Liver (tissue), 8 donors: ENCODE measurements at regions not wholly inside any gene's neighbourhood (a gene's known extent, or its start where the extent isn't known, plus 50 kb on each side); places are given as distances from the start of the nearest gene placed in this dataset.

Source experiments
- DNase-seq: peaks from one replicate; pipeline ENCODE4 v3.0.0-alpha.2; 2017; ENCODE audit warnings: low spot score
- H3K27ac ChIP-seq, 2 donors: one replicate each; pipeline ENCODE4 v1.7.0; 2013; ENCODE audit warnings: inconsistent platforms in 2 of 2, low read length in 2 of 2, control low read depth in 1 of 2, low read depth in 1 of 2, mild to moderate bottlenecking in 1 of 2
- H3K27me3 ChIP-seq, 4 donors: one replicate each; pipeline versions ENCODE4 v1.6.1 to v1.7.0; 2013; ENCODE audit warnings: low read length in 3 of 4, inconsistent platforms in 1 of 4, mild to moderate bottlenecking in 1 of 4, moderate library complexity in 1 of 4; ENCODE audit not compliant: control insufficient read depth in 4 of 4, insufficient read depth in 4 of 4
- H3K36me3 ChIP-seq, 4 donors: one replicate each; pipeline versions ENCODE4 v1.6.1 to v1.7.0; 2013; ENCODE audit warnings: low read length in 3 of 4, mild to moderate bottlenecking in 3 of 4, low read depth in 1 of 4, moderate library complexity in 1 of 4; ENCODE audit not compliant: control insufficient read depth in 4 of 4, insufficient read depth in 3 of 4
- H3K4me1 ChIP-seq, 4 donors: one replicate each; pipeline versions ENCODE4 v1.6.1 to v1.7.0; 2013; ENCODE audit warnings: low read length in 3 of 4, mild to moderate bottlenecking in 3 of 4, moderate library complexity in 1 of 4; ENCODE audit not compliant: control insufficient read depth in 4 of 4, insufficient read depth in 4 of 4
- H3K4me3 ChIP-seq, 3 donors: one replicate each; pipeline versions ENCODE4 v1.6.1 to v1.7.0; 2013; ENCODE audit warnings: low read length in 3 of 3, control low read depth in 1 of 3, low read depth in 1 of 3, mild to moderate bottlenecking in 1 of 3
- H3K9ac ChIP-seq, 2 donors: one replicate each; pipeline ENCODE4 v1.7.0; 2013; ENCODE audit warnings: low read length in 2 of 2, mild to moderate bottlenecking in 2 of 2, moderate library complexity in 2 of 2, control low read depth in 1 of 2, low read depth in 1 of 2
- H3K9me3 ChIP-seq, 4 donors: one replicate each; pipeline versions ENCODE4 v1.6.1 to v1.7.0; 2013; ENCODE audit warnings: low read length in 3 of 4; ENCODE audit not compliant: control insufficient read depth in 4 of 4
- EGR1 ChIP-seq, 2 donors: IDR thresholded peaks; 2 replicates each; pipeline ENCODE4 v1.6.1; 2016 to 2018; ENCODE audit warnings: antibody characterized with exemption in 2 of 2, low read depth in 2 of 2
- FOXA1 ChIP-seq: IDR thresholded peaks from 2 replicates; pipeline ENCODE4 v1.6.1; 2016; ENCODE audit warnings: antibody characterized with exemption
- FOXA2 ChIP-seq: IDR thresholded peaks from 2 replicates; pipeline ENCODE4 v1.6.1; 2016; ENCODE audit warnings: antibody characterized with exemption
- HNF4A ChIP-seq, 2 donors: conservative IDR thresholded peaks; 2 replicates each; pipeline ENCODE4 v1.6.1; 2016; ENCODE audit warnings: antibody characterized with exemption in 2 of 2, mild to moderate bottlenecking in 2 of 2
- HNF4G ChIP-seq: IDR thresholded peaks from 2 replicates; pipeline ENCODE4 v1.6.1; 2016; ENCODE audit warnings: antibody characterized with exemption
- JUND ChIP-seq, 2 donors: IDR thresholded peaks; 2 replicates each; pipeline ENCODE4 v1.6.1; 2016; ENCODE audit warnings: antibody characterized with exemption in 2 of 2
- NR2F2 ChIP-seq: IDR thresholded peaks from 2 replicates; pipeline ENCODE4 v1.6.1; 2016; ENCODE audit warnings: antibody characterized with exemption
- RXRA ChIP-seq, 2 donors: IDR thresholded peaks; 2 replicates each; pipeline ENCODE4 v1.6.1; 2017 to 2018; ENCODE audit warnings: antibody characterized with exemption in 2 of 2, mild to moderate bottlenecking in 1 of 2
- SP1 ChIP-seq: IDR thresholded peaks from 2 replicates; pipeline ENCODE4 v1.6.1; 2018; ENCODE audit warnings: antibody characterized with exemption, mild to moderate bottlenecking
- TAF1 ChIP-seq: conservative IDR thresholded peaks from 2 replicates; pipeline ENCODE4 v1.6.1; 2016; ENCODE audit warnings: antibody characterized with exemption, mild to moderate bottlenecking
- YY1 ChIP-seq: IDR thresholded peaks from 2 replicates; pipeline ENCODE4 v1.6.1; 2016; ENCODE audit warnings: antibody characterized with exemption, mild to moderate bottlenecking
- WGBS: extraction: QIAGEN DNeasy Blood & Tissue Kit; methylation state at CpG from one replicate; pipeline ENCODE4 v1.1.7; 2013; 5-methylcytosine and 5-hydroxymethylcytosine counted together
- TF ChIP-seq, protein P1 (sequence below): IDR thresholded peaks from 2 replicates; pipeline ENCODE4 v1.6.1; 2016; ENCODE audit warnings: antibody characterized with exemption
- TF ChIP-seq, protein P2 (sequence below): fragments of 150-350 bp; IDR thresholded peaks from 2 replicates; pipeline ENCODE4 v1.5.1; 2017; ENCODE audit warnings: improper control_type of control experiment, low read depth, low read length; ENCODE audit not compliant: missing input control
- TF ChIP-seq, protein P3 (sequence below): IDR thresholded peaks from 2 replicates; pipeline ENCODE4 v1.6.1; 2016; ENCODE audit warnings: antibody characterized with exemption, mild to moderate bottlenecking
- TF ChIP-seq, protein P4 (sequence below): IDR thresholded peaks from 2 replicates; pipeline ENCODE4 v1.6.1; 2016; ENCODE audit warnings: antibody characterized with exemption
- TF ChIP-seq, protein P5 (sequence below): IDR thresholded peaks from 2 replicates; pipeline ENCODE4 v1.6.1; 2016; ENCODE audit warnings: antibody characterized with exemption
- donor health status: healthy.
- donor health status: healthy.
- donor health status: healthy.
- donor health status: healthy.
- donor health status: healthy.

DNA sequence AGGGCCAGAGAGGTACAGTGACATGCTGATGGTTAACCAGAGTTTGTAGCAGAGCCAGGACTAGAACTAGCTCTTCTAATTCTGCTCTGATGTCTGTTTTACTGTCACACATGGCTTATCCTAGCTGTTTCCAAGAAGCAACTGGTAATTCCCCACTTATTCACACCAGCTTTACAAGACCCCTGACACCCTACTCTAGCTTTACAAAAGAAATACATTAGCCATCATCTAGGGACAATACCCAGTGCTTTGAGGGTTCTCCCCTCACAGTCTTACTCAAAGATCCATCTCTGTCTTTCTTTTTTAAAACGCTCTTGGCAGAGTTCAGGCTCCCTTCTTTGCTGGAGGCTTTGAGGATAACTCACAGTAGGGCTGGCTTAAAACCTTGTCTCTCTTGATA, 197.3 kb upstream of the PMFBP1 start:
- DNase-seq: no peak
- TF ChIP-seq YY1: no peak
- TF ChIP-seq EGR1 (IDR thresholded peaks at IDR 0.05; ENCODE audit: low read depth in 2 of 2): no peak
- no peak for TF ChIP-seq SP1
- TF ChIP-seq, protein P1, sequence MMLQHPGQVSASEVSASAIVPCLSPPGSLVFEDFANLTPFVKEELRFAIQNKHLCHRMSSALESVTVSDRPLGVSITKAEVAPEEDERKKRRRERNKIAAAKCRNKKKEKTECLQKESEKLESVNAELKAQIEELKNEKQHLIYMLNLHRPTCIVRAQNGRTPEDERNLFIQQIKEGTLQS: no peak
- no peak for TF ChIP-seq JUND (IDR thresholded peaks at IDR 0.05)
- no peak for TF ChIP-seq RXRA (IDR thresholded peaks at IDR 0.05)
- TF ChIP-seq, protein P2, sequence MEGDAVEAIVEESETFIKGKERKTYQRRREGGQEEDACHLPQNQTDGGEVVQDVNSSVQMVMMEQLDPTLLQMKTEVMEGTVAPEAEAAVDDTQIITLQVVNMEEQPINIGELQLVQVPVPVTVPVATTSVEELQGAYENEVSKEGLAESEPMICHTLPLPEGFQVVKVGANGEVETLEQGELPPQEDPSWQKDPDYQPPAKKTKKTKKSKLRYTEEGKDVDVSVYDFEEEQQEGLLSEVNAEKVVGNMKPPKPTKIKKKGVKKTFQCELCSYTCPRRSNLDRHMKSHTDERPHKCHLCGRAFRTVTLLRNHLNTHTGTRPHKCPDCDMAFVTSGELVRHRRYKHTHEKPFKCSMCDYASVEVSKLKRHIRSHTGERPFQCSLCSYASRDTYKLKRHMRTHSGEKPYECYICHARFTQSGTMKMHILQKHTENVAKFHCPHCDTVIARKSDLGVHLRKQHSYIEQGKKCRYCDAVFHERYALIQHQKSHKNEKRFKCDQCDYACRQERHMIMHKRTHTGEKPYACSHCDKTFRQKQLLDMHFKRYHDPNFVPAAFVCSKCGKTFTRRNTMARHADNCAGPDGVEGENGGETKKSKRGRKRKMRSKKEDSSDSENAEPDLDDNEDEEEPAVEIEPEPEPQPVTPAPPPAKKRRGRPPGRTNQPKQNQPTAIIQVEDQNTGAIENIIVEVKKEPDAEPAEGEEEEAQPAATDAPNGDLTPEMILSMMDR: no peak
- TF ChIP-seq, protein P3, sequence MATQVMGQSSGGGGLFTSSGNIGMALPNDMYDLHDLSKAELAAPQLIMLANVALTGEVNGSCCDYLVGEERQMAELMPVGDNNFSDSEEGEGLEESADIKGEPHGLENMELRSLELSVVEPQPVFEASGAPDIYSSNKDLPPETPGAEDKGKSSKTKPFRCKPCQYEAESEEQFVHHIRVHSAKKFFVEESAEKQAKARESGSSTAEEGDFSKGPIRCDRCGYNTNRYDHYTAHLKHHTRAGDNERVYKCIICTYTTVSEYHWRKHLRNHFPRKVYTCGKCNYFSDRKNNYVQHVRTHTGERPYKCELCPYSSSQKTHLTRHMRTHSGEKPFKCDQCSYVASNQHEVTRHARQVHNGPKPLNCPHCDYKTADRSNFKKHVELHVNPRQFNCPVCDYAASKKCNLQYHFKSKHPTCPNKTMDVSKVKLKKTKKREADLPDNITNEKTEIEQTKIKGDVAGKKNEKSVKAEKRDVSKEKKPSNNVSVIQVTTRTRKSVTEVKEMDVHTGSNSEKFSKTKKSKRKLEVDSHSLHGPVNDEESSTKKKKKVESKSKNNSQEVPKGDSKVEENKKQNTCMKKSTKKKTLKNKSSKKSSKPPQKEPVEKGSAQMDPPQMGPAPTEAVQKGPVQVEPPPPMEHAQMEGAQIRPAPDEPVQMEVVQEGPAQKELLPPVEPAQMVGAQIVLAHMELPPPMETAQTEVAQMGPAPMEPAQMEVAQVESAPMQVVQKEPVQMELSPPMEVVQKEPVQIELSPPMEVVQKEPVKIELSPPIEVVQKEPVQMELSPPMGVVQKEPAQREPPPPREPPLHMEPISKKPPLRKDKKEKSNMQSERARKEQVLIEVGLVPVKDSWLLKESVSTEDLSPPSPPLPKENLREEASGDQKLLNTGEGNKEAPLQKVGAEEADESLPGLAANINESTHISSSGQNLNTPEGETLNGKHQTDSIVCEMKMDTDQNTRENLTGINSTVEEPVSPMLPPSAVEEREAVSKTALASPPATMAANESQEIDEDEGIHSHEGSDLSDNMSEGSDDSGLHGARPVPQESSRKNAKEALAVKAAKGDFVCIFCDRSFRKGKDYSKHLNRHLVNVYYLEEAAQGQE: no peak
- no peak for TF ChIP-seq FOXA2
- TF ChIP-seq HNF4A (conservative IDR thresholded peaks at IDR 0.05): no peak
- TF ChIP-seq FOXA1: no peak
- TF ChIP-seq, protein P4, sequence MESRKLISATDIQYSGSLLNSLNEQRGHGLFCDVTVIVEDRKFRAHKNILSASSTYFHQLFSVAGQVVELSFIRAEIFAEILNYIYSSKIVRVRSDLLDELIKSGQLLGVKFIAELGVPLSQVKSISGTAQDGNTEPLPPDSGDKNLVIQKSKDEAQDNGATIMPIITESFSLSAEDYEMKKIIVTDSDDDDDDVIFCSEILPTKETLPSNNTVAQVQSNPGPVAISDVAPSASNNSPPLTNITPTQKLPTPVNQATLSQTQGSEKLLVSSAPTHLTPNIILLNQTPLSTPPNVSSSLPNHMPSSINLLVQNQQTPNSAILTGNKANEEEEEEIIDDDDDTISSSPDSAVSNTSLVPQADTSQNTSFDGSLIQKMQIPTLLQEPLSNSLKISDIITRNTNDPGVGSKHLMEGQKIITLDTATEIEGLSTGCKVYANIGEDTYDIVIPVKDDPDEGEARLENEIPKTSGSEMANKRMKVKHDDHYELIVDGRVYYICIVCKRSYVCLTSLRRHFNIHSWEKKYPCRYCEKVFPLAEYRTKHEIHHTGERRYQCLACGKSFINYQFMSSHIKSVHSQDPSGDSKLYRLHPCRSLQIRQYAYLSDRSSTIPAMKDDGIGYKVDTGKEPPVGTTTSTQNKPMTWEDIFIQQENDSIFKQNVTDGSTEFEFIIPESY: no peak
- H3K27ac ChIP-seq: no peak overlapping the region
- peaks cover 0 to 5% (median 0%) of the 10 kb centered on the region in 4 donors for H3K9me3 ChIP-seq
- 73% methylated on average over 1 of the region's 1 CpG for WGBS
- H3K36me3 ChIP-seq: no peaks in the 10 kb centered on the region
- no peak overlapping the region for H3K4me3 ChIP-seq
- H3K9ac ChIP-seq: no peak overlapping the region
- no peaks in the 10 kb centered on the region for H3K4me1 ChIP-seq
- no peaks in the 10 kb centered on the region for H3K27me3 ChIP-seq

DNA sequence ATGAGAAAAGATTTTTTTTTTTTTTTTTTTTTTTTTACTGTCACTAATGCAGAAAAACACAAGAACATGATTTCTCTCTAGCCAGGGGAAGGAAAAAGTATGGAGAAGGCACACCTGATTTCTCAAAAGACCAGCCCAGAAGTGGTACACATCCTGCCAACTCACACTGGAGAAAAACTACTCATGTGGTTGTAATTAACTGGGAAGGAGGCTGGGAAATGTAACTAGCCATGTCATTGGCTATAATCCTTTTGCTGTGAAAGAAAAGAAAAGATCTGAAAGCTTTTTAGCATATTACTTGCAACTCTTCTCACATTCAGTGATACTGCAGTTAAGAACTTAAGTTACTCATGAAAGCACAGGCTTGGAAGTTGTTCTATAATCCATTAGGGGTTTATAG, 195.9 kb upstream of the PMFBP1 start:
- H3K27me3 ChIP-seq: no peaks in the 10 kb centered on the region
- H3K4me1 ChIP-seq: no peaks in the 10 kb centered on the region
- H3K9ac ChIP-seq: no peak overlapping the region
- H3K4me3 ChIP-seq: no peak overlapping the region
- H3K9me3 ChIP-seq: peaks cover 0 to 5% (median 0%) of the 10 kb centered on the region in 4 donors
- H3K27ac ChIP-seq: no peak overlapping the region
- no peak for DNase-seq
- no peaks in the 10 kb centered on the region for H3K36me3 ChIP-seq
- TF ChIP-seq EGR1 (IDR thresholded peaks at IDR 0.05; ENCODE audit: low read depth in 2 of 2): no peak
- TF ChIP-seq TAF1: no peak
- no peak for TF ChIP-seq YY1
- TF ChIP-seq SP1: no peak
- no peak for TF ChIP-seq RXRA (IDR thresholded peaks at IDR 0.05)
- no peak for TF ChIP-seq HNF4A (conservative IDR thresholded peaks at IDR 0.05)
- TF ChIP-seq, protein P1: no peak
- TF ChIP-seq, protein P2: no peak
- TF ChIP-seq, protein P5, sequence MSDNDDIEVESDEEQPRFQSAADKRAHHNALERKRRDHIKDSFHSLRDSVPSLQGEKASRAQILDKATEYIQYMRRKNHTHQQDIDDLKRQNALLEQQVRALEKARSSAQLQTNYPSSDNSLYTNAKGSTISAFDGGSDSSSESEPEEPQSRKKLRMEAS: no peak
- no peak for TF ChIP-seq NR2F2
- TF ChIP-seq FOXA1: no peak
- no peak for TF ChIP-seq HNF4G
- TF ChIP-seq, protein P3: no peak
- no peak for TF ChIP-seq FOXA2
- no peak for TF ChIP-seq JUND (IDR thresholded peaks at IDR 0.05)
